Fibroblast of lung (primary cell): ENCODE measurements at regions not wholly inside any gene's neighbourhood (a gene's known extent, or its start where the extent isn't known, plus 50 kb on each side); places are given as distances from the start of the nearest gene placed in this dataset.

Source experiments
- DNase-seq, 2 donors: peaks; one replicate each; pipeline versions ENCODE4 v3.0.0 to v3.0.0-alpha.2; 2010; ENCODE audit warnings: low read depth in 2 of 2
- H2AFZ ChIP-seq: 2 replicates; pipeline ENCODE4 v1.5.1; 2012; ENCODE audit warnings: low read length, control low read depth, inconsistent platforms
- H3K27ac ChIP-seq: 2 replicates; pipeline ENCODE4 v1.5.1; 2011; ENCODE audit warnings: low read length, control low read depth; ENCODE audit not compliant: insufficient read depth
- H3K27me3 ChIP-seq: 2 replicates; pipeline ENCODE4 v1.5.1; 2011; ENCODE audit warnings: mild to moderate bottlenecking, low read length; ENCODE audit not compliant: control insufficient read depth, insufficient read depth
- H3K36me3 ChIP-seq: 2 replicates; pipeline ENCODE4 v1.5.1; 2011; ENCODE audit warnings: low read length; ENCODE audit not compliant: control insufficient read depth, insufficient read depth
- H3K4me1 ChIP-seq: 2 replicates; pipeline ENCODE4 v1.5.1; 2011; ENCODE audit warnings: low read length; ENCODE audit not compliant: control insufficient read depth, insufficient read depth; ENCODE audit errors: extremely low read depth
- H3K4me2 ChIP-seq: 2 replicates; pipeline ENCODE4 v1.5.1; 2011; ENCODE audit warnings: low read length, control low read depth; ENCODE audit not compliant: insufficient read depth; ENCODE audit errors: extremely low read depth
- H3K4me3 ChIP-seq, 4 experiments: fragments of 200-600 bp in 1 of 4; sonication (generic) in 1 of 4; replicated peaks in 1 of 4; 2 replicates each; pipeline ENCODE4 v1.5.1; 2011 to 2016; ENCODE audit warnings: low read length in 4 of 4, low read depth in 3 of 4, mild to moderate bottlenecking in 3 of 4, control low read depth in 2 of 4, inconsistent platforms in 1 of 4, mixed read lengths in 1 of 4; ENCODE audit not compliant: insufficient read depth in 1 of 4; ENCODE audit errors: control extremely low read depth in 1 of 4
- H3K79me2 ChIP-seq: 2 replicates; pipeline ENCODE4 v1.5.1; 2012; ENCODE audit warnings: mild to moderate bottlenecking, low read length, inconsistent platforms; ENCODE audit not compliant: control insufficient read depth, insufficient read depth
- H3K9ac ChIP-seq: 2 replicates; pipeline ENCODE4 v1.5.1; 2011; ENCODE audit warnings: mild to moderate bottlenecking, low read length, control low read depth; ENCODE audit not compliant: insufficient read depth
- H3K9me3 ChIP-seq: 2 replicates; pipeline ENCODE4 v1.5.1; 2012; ENCODE audit warnings: low read depth, low read length; ENCODE audit not compliant: control insufficient read depth, insufficient read depth
- H4K20me1 ChIP-seq: 2 replicates; pipeline ENCODE4 v1.5.1; 2011; ENCODE audit warnings: low read length; ENCODE audit not compliant: control insufficient read depth, insufficient read depth; ENCODE audit errors: extremely low read depth
- EZH2 ChIP-seq: IDR thresholded peaks from 2 replicates; pipeline ENCODE4 v1.5.1; 2012; ENCODE audit warnings: low read length, control low read depth, mild to moderate bottlenecking; ENCODE audit errors: missing control alignments
- TF ChIP-seq, protein P1 (sequence below), 2 donors: IDR thresholded peaks in 1 of 2; conservative IDR thresholded peaks in 1 of 2; 1 replicate in 1 of 2; 2 replicates in 1 of 2; pipeline ENCODE4 v1.5.1; 2011 to 2012; ENCODE audit warnings: low read length in 2 of 2, control low read depth in 1 of 2, inconsistent platforms in 1 of 2, low read depth in 1 of 2, mild to moderate bottlenecking in 1 of 2

GRCh38 chr3:22606461-22606860, 596.7 kb upstream of the UBE2E2 start:
- H4K20me1 ChIP-seq, result no peaks in the 10 kb centered on the region
- H3K27ac ChIP-seq, result no peak overlapping the region
- H3K4me3 ChIP-seq, result no peak overlapping the region
- H3K36me3 ChIP-seq, result no peaks in the 10 kb centered on the region
- no peak overlapping the region for H3K9ac ChIP-seq
- TF ChIP-seq EZH2, result no peak
- TF ChIP-seq, protein P1, sequence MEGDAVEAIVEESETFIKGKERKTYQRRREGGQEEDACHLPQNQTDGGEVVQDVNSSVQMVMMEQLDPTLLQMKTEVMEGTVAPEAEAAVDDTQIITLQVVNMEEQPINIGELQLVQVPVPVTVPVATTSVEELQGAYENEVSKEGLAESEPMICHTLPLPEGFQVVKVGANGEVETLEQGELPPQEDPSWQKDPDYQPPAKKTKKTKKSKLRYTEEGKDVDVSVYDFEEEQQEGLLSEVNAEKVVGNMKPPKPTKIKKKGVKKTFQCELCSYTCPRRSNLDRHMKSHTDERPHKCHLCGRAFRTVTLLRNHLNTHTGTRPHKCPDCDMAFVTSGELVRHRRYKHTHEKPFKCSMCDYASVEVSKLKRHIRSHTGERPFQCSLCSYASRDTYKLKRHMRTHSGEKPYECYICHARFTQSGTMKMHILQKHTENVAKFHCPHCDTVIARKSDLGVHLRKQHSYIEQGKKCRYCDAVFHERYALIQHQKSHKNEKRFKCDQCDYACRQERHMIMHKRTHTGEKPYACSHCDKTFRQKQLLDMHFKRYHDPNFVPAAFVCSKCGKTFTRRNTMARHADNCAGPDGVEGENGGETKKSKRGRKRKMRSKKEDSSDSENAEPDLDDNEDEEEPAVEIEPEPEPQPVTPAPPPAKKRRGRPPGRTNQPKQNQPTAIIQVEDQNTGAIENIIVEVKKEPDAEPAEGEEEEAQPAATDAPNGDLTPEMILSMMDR (conservative IDR thresholded peaks at IDR 0.05 in 1 of 2, IDR thresholded peaks at IDR 0.05 in 1 of 2; ENCODE audit: low read depth in 1 of 2, low read length in 2 of 2), result no peak
- no peaks in the 10 kb centered on the region for H3K9me3 ChIP-seq
- DNase-seq, result no peak
- H3K79me2 ChIP-seq, result no peaks in the 10 kb centered on the region
- H3K4me1 ChIP-seq, result no peaks in the 10 kb centered on the region
- no peak overlapping the region for H2AFZ ChIP-seq
- H3K4me2 ChIP-seq, result no peak overlapping the region
- no peaks in the 10 kb centered on the region for H3K27me3 ChIP-seq

- H3K36me3 ChIP-seq, result no peaks in the 10 kb centered on the region
- H4K20me1 ChIP-seq, result no peaks in the 10 kb centered on the region
- H3K9me3 ChIP-seq, result no peaks in the 10 kb centered on the region
- no peak overlapping the region for H3K9ac ChIP-seq
- no peak overlapping the region for H3K4me3 ChIP-seq
- H3K4me1 ChIP-seq, result no peaks in the 10 kb centered on the region
- no peak for DNase-seq
- TF ChIP-seq EZH2, result no peak
- TF ChIP-seq, protein P1 (conservative IDR thresholded peaks at IDR 0.05 in 1 of 2, IDR thresholded peaks at IDR 0.05 in 1 of 2; ENCODE audit: low read depth in 1 of 2, low read length in 2 of 2), result no peak
- no peak overlapping the region for H2AFZ ChIP-seq
- no peak overlapping the region for H3K4me2 ChIP-seq
- no peaks in the 10 kb centered on the region for H3K27me3 ChIP-seq
- H3K79me2 ChIP-seq, result no peaks in the 10 kb centered on the region
- no peak overlapping the region for H3K27ac ChIP-seq
Measured at GRCh38 chr3:22606938-22607337, 596.2 kb upstream of the UBE2E2 start.

- H3K4me2 ChIP-seq, result no peak overlapping the region
- no peak overlapping the region for H2AFZ ChIP-seq
- no peaks in the 10 kb centered on the region for H3K9me3 ChIP-seq
- H4K20me1 ChIP-seq, result no peaks in the 10 kb centered on the region
- no peaks in the 10 kb centered on the region for H3K4me1 ChIP-seq
- no peak for DNase-seq
- H3K36me3 ChIP-seq, result no peaks in the 10 kb centered on the region
- H3K27ac ChIP-seq, result no peak overlapping the region
- H3K79me2 ChIP-seq, result no peaks in the 10 kb centered on the region
- no peak for TF ChIP-seq EZH2
- TF ChIP-seq, protein P1 (conservative IDR thresholded peaks at IDR 0.05 in 1 of 2, IDR thresholded peaks at IDR 0.05 in 1 of 2; ENCODE audit: low read depth in 1 of 2, low read length in 2 of 2), result no peak
- no peak overlapping the region for H3K9ac ChIP-seq
- no peak overlapping the region for H3K4me3 ChIP-seq
- H3K27me3 ChIP-seq, result no peaks in the 10 kb centered on the region
Measured at GRCh38 chr3:22608093-22608492, 595.0 kb upstream of the UBE2E2 start.
